Omental fat pad (tissue), 3 donors: ENCODE measurements at regions not wholly inside any gene's neighbourhood (a gene's known extent, or its start where the extent isn't known, plus 50 kb on each side); places are given as distances from the start of the nearest gene placed in this dataset.

Source experiments
- ATAC-seq: fragments of 150-250 bp; one replicate; pipeline ENCODE4 v1.9.1; 2016; ENCODE audit warnings: mild to moderate bottlenecking, moderate library complexity; ENCODE audit not compliant: low FRiP score
- DNase-seq: peaks from one replicate; pipeline ENCODE4 v3.0.0-alpha.2; 2019; ENCODE audit warnings: low spot score
- CTCF ChIP-seq, 3 donors: fragments of 450-650 bp; IDR thresholded peaks; one replicate each; pipeline ENCODE4 v1.5.1; 2016 to 2017; ENCODE audit warnings: antibody characterized with exemption in 3 of 3, mild to moderate bottlenecking in 3 of 3, moderate library complexity in 2 of 3

GRCh38 chr4:138800421-138800820 is 215.2 kb upstream of the NOCT start:
- ATAC-seq (no peak), DNase-seq (no peak)
- no peak for TF ChIP-seq CTCF (IDR thresholded peaks at IDR 0.05)

- no peak for ATAC-seq
- DNase-seq, result no peak
- TF ChIP-seq CTCF (IDR thresholded peaks at IDR 0.05), result no peak
Measured at GRCh38 chr4:138798404-138798803, 217.2 kb upstream of the NOCT start.

GRCh38 chr4:138797646-138798045 is 217.9 kb upstream of the NOCT start:
- DNase-seq (no peak), ATAC-seq (no peak)
- TF ChIP-seq CTCF (IDR thresholded peaks at IDR 0.05), result no peak

- TF ChIP-seq CTCF (IDR thresholded peaks at IDR 0.05), result no peak
- DNase-seq (no peak), ATAC-seq (no peak)
Measured at GRCh38 chr4:138796761-138797160, 218.8 kb upstream of the NOCT start.

GRCh38 chr4:138790706-138791340 is 224.8 kb upstream of the NOCT start:
- no peak for ATAC-seq
- no peak for TF ChIP-seq CTCF (IDR thresholded peaks at IDR 0.05)
- DNase-seq, result no peak

- TF ChIP-seq CTCF (IDR thresholded peaks at IDR 0.05), result no peak
- ATAC-seq (no peak), DNase-seq (no peak)
Measured at GRCh38 chr4:138789796-138790195, 225.8 kb upstream of the NOCT start.

GRCh38 chr4:138788857-138789256 is 226.7 kb upstream of the NOCT start:
- DNase-seq (no peak), ATAC-seq (no peak)
- no peak for TF ChIP-seq CTCF (IDR thresholded peaks at IDR 0.05)
